ENCODE measurements at regions not wholly inside any gene's neighbourhood (a gene's known extent, or its start where the extent isn't known, plus 50 kb on each side); places are given as distances from the start of the nearest gene placed in this dataset.

- TF ChIP-seq CTCF (conservative IDR thresholded peaks at IDR 0.05; ENCODE audit: low read depth, low read length) (no peak), EZH2 (IDR thresholded peaks at IDR 0.05; ENCODE audit: borderline replicate concordance, low read depth, low read length, poor library complexity, severe bottlenecking) (no peak)
Measured at GRCh38 chr1:59136541-59137275, 160.2 kb upstream of the FGGY start.

Data from A673 (cell line).